Left lung (tissue), 4 donors: ENCODE measurements at regions not wholly inside any gene's neighbourhood (a gene's known extent, or its start where the extent isn't known, plus 50 kb on each side); places are given as distances from the start of the nearest gene placed in this dataset.
"Not testable (repeated sequence)": the region's sequence is repeated elsewhere in the genome, so short reads cannot be mapped to it uniquely, and the experiment has no call there.

Source experiments
- ATAC-seq: fragments of 200-7000 bp; cut with Tn5 transposase; one replicate; pipeline ENCODE4 v1.9.1; 2020; ENCODE audit warnings: moderate library complexity
- DNase-seq, 4 donors: peaks; one replicate each; pipeline ENCODE4 v3.0.0-alpha.2; 2013 to 2020
- H3K27ac ChIP-seq, 2 donors: fragments of 200-600 bp; sonication (generic) in 1 of 2; one replicate each; pipeline versions ENCODE4 v1.5.0 to v1.8.0; 2020 to 2021
- H3K27me3 ChIP-seq, 2 donors: fragments of 200-600 bp; sonication (generic) in 1 of 2; one replicate each; pipeline versions ENCODE4 v1.5.0 to v1.8.0; 2020 to 2021
- H3K36me3 ChIP-seq, 2 donors: fragments of 200-600 bp; sonication (generic) in 1 of 2; one replicate each; pipeline versions ENCODE4 v1.5.0 to v1.8.0; 2020 to 2021
- H3K4me1 ChIP-seq, 2 donors: fragments of 200-600 bp; one replicate each; pipeline ENCODE4 v1.8.0; 2021
- H3K4me3 ChIP-seq, 2 donors: fragments of 200-600 bp; sonication (generic) in 1 of 2; one replicate each; pipeline versions ENCODE4 v1.5.0 to v1.8.0; 2020 to 2021; ENCODE audit warnings: mild to moderate bottlenecking in 1 of 2
- H3K9me3 ChIP-seq, 2 donors: fragments of 200-600 bp; sonication (generic) in 1 of 2; one replicate each; pipeline versions ENCODE4 v1.5.0 to v1.8.0; 2020 to 2021
- intact Hi-C, 2 donors: fragments of 100-400 bp; cut with DNase I; formaldehyde crosslinking; loops; one replicate each; pipeline versions ENCODE4 v1.11.2 to v1.14.2; 2022
- TF ChIP-seq, protein P1 (sequence below), 2 donors: fragments of 200-600 bp; sonication (generic) in 1 of 2; IDR thresholded peaks; one replicate each; pipeline versions ENCODE4 v1.5.0 to v1.8.0; 2021; ENCODE audit warnings: antibody characterized with exemption in 2 of 2
- donor health status: DM: no; HTN: yes; CAD: no.
- donor health status: DM: no; HTN: no; CAD: no.

DNA sequence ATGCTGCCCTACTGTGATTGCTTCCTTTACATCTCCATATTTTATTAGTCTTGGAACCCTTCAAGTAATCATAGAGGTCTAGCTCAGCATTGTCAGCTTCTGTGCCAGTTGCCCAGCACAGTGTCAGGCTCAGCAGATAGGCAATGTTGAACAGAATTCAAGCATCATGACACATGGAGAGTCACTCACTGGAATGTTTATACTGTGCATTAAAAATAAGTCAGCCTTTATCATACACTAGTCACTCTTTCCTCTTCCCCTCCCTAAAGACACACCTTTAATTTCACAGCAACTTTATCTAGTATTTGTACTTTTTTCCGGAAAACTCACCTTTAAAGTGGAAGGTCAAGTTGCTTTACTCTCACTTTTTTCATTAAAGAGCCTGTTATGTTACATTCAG is 253.8 kb upstream of the CDH11 start:
- intact Hi-C loops, result no loop called here
- Histone ChIP-seq H3K4me1 (peaks cover 0 to 5% of the 10 kb centered on the region in 2 donors), H3K27me3 (no peaks in the 10 kb centered on the region), H3K36me3 (no peaks in the 10 kb centered on the region), H3K9me3 (no peaks in the 10 kb centered on the region), H3K27ac (no peak overlapping the region), H3K4me3 (no peak overlapping the region)
- no peak for DNase-seq
- ATAC-seq, result peak; percentile 75
- TF ChIP-seq, protein P1, sequence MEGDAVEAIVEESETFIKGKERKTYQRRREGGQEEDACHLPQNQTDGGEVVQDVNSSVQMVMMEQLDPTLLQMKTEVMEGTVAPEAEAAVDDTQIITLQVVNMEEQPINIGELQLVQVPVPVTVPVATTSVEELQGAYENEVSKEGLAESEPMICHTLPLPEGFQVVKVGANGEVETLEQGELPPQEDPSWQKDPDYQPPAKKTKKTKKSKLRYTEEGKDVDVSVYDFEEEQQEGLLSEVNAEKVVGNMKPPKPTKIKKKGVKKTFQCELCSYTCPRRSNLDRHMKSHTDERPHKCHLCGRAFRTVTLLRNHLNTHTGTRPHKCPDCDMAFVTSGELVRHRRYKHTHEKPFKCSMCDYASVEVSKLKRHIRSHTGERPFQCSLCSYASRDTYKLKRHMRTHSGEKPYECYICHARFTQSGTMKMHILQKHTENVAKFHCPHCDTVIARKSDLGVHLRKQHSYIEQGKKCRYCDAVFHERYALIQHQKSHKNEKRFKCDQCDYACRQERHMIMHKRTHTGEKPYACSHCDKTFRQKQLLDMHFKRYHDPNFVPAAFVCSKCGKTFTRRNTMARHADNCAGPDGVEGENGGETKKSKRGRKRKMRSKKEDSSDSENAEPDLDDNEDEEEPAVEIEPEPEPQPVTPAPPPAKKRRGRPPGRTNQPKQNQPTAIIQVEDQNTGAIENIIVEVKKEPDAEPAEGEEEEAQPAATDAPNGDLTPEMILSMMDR (IDR thresholded peaks at IDR 0.05), result no peak

DNA sequence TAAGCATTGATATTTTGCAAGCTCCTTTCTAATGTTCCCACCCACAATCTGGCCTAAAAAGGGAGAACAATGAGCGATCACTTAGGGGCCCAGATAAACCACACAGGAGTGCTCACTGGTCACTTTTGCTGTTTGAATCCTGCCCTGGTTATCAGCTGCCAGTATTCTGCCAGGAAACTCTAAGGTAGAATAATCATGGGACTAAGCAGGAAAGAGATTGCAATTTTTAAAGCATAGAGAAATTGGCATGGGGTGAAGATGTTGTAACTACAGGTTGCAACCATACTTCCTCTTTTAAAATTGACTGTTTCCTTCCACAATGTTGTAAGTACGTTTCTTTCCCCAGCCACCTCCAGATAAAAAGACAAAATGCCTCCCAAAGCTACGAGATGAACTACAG is 251.2 kb upstream of the CDH11 start:
- H3K36me3 ChIP-seq, result no peaks in the 10 kb centered on the region
- TF ChIP-seq, protein P1 (IDR thresholded peaks at IDR 0.05), result no peak
- H3K4me3 ChIP-seq, result no peak overlapping the region
- ATAC-seq (peak; percentile 18), DNase-seq (no peak)
- H3K27me3 ChIP-seq, result no peaks in the 10 kb centered on the region
- peak overlapping the region in 1 of 2 donors; percentile 25 for H3K27ac ChIP-seq
- intact Hi-C loops, result no loop called here
- H3K4me1 ChIP-seq, result peaks cover 0 to 5% of the 10 kb centered on the region in 2 donors
- H3K9me3 ChIP-seq, result no peaks in the 10 kb centered on the region

DNA sequence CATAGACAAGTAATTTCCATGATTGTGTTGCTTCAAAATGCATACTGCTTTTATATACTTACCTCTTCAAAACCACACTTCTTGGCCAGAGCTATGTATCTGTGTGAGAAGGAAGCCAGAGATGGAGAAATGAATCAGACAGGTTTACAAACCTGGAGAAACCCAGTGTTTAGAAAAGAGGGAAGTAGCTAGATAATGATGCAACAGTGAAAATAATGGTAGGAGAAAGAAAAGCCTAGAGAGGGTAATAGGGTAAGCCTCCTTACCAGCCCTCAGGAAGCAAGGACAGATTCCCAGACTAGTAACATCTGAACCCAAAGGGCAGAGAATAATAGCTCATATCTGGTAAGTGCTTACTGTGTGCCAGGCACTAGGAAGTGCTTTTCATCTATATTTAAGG is 250.3 kb upstream of the CDH11 start:
- no peak for ATAC-seq
- intact Hi-C loops, result no loop called here

DNA sequence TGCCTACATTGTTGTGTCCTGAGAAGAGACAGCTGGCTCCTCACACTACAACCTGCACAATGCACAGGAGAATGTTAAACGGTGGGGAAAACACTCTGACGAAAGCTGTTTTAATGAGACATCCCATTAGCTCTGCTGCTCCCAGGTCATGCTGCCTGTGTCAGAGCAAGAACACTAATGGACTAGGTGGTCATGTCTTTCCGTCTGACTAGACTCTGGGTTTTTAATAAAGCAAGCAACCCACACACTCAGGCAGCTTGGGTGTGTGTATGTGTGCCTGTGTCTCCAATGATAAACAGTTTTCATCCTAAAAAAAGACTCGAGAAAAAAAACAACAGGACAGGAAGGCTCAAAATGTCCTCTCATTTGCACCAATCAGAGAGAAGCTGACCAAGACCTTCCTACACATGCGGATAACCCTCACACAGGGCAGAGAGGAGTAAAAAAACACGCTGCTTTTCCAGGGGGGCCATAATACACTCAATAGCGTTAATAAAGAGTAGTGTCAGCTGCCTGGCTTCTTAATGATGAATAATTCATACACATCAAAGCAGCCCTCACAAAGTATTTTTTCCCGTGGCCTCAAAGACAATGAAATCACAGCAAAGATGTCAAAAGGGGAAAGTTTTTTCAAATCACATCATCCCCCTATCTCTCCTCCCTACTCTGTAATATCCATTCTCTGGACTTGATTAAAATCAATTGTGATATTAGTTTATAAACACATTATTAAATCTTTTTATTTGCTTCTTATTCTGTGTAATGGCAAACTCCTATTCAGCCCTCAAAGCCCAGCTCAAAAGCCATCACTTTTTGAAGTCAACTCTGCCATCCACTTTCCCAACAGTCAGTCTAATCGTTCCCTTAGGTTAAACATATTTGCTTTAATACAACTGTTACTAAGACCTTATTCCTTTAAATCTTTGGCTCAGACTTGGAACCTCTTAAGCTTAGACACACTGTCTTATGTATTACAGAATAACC is 244.2 kb upstream of the CDH11 start:
- no peaks in the 10 kb centered on the region for H3K36me3 ChIP-seq
- no peaks in the 10 kb centered on the region for H3K4me1 ChIP-seq
- H3K4me3 ChIP-seq, result no peak overlapping the region
- intact Hi-C loops, result no loop called here
- no peaks in the 10 kb centered on the region for H3K27me3 ChIP-seq
- H3K27ac ChIP-seq, result no peak overlapping the region
- ATAC-seq (no peak), DNase-seq (no peak)
- no peaks in the 10 kb centered on the region for H3K9me3 ChIP-seq
- TF ChIP-seq, protein P1 (IDR thresholded peaks at IDR 0.05), result no peak

More for the DNA sequence above, 250.3 kb upstream of the CDH11 start:
- H3K9me3 ChIP-seq, result no peaks in the 10 kb centered on the region
- no peak overlapping the region for H3K27ac ChIP-seq
- peaks cover 0 to 5% of the 10 kb centered on the region in 2 donors for H3K4me1 ChIP-seq
- no peak overlapping the region for H3K4me3 ChIP-seq
- no peak for DNase-seq
- H3K27me3 ChIP-seq, result no peaks in the 10 kb centered on the region
- TF ChIP-seq, protein P1 (IDR thresholded peaks at IDR 0.05), result no peak
- no peaks in the 10 kb centered on the region for H3K36me3 ChIP-seq

DNA sequence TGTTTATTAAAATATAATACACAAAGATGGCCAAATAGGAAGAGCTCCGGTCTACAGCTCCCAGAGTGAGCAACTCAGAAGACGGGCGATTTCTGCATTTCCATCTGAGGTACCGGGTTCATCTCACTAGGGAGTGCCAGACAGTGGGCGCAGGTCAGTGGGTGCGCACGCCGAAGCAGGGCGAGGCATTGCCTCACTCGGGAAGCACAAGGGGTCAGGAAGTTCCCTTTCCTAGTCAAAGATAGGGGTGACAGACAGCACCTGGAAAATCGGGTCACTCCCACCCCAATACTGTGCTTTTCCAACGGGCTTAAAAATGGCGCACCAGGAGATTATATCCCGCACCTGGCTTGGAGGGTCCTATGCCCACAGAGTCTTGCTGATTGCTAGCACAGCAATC is 234.9 kb upstream of the CDH11 start:
- H3K4me3 ChIP-seq, H3K27me3 ChIP-seq, H3K4me1 ChIP-seq, H3K36me3 ChIP-seq, intact Hi-C loops, H3K9me3 ChIP-seq, ATAC-seq, H3K27ac ChIP-seq: not testable (repeated sequence)
- peak in 1 of 4 donors; percentile 25 for DNase-seq
